Muscle of arm (tissue), 1 donor: ENCODE measurements at regions not wholly inside any gene's neighbourhood (a gene's known extent, or its start where the extent isn't known, plus 50 kb on each side); places are given as distances from the start of the nearest gene placed in this dataset.

ENCODE experiments used
- DNase-seq: peaks from one replicate; pipeline ENCODE4 v3.0.0-alpha.2; 2013

DNA sequence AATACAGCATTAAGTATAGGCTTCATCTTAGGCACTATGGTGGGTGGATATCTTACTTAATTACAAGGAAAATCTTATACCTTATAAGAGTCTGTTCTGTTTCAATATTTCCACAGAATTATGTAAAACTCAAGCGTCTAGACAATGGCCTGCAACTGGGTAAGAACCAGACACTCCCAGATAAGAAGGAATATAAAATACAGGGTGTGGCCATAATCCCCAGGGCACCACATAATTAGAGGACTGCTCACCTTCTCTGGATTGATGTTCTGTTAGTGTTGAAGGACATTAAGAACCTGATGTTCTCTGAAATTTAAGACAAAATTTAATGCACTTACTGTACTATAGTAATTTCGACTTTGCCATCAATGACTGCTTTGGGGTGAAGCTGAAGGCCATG lies 198.2 kb upstream of the ARSJ start:
- DNase-seq: no peak

DNA sequence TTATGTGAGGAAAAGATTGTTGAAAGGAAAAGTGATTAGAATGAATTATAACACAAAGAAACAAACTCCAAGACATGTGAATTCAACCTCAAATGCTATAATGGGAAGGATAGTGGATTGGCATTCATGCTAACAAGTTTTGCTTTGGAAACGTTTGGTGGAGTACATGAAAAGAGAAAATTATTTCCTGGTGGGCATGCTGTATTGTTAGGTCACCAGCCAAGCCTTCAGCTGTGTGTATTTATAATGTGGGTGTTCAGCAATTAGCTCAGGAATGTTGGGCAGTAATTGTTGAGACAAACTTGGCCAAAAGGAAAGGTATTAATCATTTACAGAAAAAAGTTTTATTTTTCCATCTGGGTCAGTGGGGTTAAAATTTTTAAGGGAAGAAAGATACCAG lies 198.9 kb upstream of the ARSJ start:
- DNase-seq: no peak

DNA sequence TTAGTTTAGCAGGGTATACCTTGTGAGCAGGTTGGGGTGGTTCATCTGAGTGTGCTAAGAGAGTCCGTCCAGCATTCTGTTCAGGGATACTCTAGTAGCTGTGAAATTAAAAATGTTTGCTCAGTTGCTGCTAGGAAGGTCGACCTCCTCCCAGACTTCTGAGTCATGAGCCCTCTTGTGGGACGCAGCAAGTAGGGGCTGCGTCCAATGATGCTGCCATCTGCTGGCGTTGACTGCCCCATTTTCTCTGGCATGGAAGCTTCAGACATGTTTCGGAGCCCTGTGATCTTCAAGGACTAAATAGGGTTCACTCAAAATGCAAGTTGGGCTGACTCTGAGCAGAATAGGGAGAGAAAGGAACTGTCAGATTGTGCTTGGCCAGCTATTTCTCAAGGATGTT lies 201.0 kb upstream of the ARSJ start:
- DNase-seq: peak; percentile 11

DNA sequence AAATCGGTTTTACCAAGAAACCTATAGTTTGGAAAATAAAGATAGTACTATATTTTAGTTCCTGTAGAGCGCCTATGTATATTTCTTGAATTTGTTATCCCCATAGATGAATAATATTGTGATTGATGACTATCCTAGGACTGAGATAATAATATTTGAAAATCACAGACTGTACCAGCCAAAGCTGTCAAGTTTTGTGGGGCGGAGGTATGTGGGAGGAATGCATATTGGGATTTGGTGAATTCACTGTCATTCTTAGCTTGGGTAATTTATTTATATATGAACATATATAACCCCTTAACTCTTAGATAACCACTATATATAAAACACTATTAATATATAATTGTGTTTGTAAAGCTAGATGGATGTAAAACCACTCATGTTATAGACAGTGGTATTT lies 205.5 kb upstream of the ARSJ start:
- no peak for DNase-seq

DNA sequence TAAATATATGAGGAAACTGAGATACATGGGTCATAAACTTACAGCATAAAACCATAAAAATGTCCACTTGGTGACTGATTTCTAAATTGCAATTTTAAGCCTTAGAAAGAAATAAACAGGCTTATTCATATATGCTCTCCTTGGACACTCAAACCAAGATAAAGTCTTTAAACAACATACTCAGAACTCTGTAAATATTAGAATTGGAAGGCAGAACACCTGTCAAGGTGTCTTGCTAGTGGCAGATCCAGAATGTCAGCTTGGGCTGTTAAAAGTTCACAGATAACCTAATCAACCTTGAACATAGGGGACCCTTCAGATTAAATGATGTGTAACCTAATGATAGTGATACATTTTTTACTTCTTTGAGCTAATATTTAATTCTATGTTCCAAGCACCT lies 208.1 kb upstream of the ARSJ start:
- DNase-seq: no peak

DNA sequence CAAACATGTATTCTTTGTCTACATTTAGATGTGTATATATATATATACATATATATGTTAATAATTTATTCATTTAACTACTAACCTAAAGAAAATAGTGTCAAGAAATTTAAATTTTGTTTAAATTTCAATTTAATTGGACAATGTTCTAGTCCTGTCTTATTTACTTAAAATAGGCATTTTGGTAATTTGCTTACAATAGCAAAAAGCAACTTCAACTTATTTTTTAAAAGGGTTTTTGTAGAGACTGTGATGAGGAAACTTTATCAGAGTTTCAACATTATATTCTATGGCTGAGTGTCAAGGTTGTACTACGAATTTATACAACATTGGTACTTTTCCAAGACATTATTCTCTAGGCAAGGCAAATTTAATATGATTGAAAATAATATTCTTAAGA lies 212.0 kb upstream of the ARSJ start:
- no peak for DNase-seq

DNA sequence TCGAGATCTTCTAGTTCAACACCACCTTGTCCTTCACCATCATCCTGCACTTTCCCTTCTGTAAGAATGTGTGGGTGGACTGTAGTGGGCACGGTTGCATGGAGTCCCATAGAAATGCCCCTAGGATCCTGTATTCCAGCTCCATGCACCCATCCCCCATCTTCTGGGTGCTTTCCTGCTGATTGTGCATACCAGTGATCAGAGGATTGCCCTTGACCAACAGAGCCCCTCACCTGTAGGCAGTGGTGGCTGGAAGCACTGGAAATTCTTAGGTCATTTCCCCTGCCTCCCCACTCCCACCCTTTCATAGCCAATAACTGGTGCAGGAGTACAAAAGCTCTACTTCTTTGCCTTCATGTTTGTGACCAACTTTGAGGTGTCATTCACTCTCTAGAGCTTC lies 213.4 kb upstream of the ARSJ start:
- DNase-seq: no peak

DNA sequence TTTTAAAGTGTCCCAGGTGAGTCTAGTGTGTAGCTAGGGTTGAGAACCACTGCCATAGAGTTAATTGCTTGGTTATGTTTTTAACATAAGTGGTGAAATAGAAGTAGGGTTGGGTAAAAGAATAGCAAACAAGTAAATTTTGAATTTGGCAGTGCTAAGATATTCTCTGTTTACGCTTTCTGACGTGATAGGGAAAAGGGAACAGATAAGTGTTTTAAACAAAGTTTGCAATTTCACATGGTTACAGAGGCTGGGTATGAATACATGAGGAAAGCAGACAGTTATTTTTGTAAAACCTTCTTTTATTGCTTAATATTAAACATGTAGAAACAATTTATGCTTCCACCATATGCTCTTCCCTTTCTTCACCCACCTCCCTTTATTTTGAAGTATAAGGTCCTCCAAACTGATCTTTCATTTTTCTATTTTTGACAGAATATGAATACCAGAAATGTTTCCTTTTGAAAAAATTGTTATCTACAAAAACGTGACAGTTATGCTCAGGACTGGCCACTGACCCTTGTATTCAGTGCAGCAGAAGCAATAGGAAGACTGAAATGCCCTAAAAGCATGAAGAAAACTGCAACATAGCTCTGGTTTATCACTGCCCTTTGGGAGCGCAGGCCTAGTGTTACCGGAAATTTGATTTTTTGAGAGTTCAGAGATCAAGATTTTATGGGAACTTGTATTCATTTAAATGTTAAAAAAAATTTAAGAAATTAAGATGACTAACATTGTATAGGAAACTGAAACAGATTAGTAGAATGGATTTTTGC lies 214.4 kb upstream of the ARSJ start:
- no peak for DNase-seq

DNA sequence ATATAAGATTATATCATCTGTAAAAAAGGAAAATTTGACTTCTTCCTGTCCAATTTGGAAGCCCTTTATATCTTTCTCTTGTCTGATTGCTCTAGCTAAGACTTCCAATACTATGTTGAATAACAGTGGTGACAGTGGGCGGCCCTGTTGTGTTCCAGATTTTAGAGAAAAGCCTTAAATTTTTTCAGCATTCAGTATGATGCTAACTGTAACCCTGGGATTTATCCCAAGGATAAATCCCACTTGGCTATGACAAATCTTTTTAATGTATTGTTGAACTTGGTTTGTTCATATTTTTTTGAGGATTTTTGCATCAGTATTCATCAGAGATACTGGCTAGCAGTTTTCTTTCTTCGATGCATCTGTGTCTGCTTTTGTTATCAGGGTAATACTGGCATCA lies 217.2 kb upstream of the ARSJ start:
- DNase-seq: peak; percentile 15

DNA sequence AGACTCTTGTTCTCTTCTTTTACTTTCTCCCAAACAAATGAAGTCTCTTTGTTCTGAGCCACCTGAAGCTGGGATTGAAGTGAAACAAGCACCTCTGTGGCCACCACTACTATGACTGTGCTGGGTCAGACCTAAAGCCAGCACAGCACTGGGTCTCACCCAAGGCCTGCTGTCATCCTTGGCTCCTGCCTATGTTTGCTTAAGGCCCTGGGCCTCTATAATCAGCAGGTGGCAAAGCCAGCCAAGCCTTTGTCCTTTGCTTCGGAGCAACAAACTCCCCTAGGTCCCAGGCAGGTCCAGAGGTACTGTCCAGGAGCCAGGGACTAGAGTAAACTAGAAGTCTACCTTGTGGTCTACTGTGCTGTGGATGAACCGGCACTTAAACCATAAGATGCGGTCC lies 220.6 kb upstream of the ARSJ start:
- no peak for DNase-seq

DNA sequence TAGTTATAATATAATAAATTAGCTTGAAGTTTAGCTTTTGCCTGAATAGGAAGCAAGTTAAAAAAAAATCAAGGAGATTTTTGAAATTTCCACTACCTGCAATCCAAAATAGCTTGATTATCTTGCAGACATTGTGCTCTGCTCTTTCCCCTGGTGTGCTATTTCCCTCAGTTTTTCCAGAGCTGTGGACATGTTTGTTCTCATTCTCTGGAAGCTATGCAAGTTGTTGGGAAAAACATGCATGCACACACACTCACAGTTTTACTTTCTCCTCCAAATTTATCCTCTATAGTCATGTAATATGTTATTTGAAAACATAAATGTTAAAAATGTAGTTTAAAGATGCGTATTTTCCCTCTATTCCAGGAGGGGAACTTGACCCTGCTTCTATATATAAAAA lies 225.8 kb upstream of the ARSJ start:
- peak; percentile 41 for DNase-seq

DNA sequence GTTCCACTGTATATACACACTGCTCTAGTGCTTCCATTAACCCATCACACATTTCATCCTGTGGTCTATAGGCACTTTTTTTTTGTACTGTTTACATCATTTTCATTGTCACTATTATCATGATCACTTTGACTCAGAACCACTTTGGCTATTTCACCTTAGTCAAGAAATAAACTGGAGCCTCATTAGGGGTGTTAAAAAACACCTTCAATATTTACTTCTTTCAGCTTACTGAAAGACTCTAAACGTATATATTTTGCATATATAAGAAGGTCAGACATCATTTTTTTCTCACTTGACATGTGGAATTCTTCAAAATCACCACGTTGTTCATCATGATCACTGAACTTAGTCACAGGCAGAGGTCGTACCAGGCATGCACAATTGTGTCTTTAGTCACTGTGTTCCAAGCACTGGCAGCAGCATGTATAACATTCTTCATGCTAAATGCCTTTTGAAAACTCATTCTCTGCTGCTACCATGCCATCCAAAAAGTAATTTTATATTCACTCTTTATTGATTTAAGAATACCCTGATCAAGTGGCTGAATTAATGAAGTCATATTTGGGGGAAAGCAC lies 229.2 kb upstream of the ARSJ start:
- peak; percentile 5 for DNase-seq

DNA sequence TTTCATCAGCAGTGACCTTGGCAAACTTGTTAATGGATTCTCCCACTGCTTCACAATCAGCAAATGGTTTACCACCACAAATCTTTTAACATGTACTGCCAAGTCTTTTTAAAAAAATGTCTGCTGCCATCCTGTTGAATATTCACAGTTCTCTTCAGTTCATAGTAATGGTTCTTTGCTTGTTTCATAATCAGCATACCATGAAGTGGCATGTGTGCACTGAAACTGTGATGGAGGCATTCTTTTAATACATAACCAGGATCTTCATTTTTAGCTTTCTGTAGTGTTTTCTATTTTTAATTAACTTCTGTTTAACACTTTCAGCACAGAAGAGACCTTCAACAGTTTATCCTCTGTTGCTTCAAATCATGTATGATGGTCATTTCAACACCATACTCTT lies 230.1 kb upstream of the ARSJ start:
- DNase-seq: no peak

DNA sequence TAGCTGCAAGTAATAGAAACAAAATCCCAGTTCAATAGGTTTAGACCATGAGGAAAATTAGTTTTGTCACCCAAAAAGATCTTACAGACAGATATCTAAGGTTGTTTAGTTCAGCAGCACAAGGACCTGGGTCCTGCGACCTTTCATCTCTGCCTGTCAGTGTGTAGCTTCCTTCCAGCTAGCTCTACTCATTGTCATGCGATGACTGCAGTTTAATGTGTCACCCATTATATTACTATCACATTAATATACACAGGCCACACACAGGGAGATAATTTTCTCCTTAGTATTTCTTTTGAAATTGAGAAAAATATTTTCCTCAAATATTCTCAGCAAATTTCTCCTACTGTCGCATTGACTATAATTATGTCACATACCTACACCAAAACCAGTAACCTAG lies 232.1 kb upstream of the ARSJ start:
- no peak for DNase-seq

DNA sequence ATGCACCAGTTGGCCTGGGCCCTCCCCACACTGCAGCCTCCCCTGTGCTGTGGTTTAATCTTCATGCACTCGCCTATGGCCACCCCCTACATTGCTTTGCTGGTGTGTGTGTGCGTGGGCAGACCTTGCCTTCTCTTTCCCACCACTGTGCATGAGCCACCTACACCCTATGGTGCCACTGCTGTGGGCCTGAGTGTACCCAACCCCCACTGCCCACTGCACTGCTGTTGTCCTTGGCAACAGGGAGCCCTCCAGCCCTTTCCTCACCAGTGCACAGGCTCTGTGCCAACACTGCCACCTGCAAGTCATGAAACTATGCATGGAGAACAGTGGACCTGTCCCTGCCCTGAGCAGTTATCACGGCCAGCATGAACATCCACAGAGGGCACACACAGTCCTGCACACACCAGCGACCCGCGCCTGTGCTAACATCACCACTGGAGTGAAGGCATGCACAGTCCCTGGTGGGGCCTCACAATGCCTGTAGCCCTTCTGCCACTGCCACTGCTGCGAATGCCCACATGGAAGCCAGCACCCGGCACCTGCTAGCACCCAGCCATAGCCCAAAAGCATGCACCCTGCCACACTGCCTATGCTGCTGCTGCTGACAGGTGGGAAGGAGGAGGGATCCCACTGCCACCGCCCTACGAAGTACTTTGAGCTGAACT lies 237.8 kb upstream of the ARSJ start:
- DNase-seq: no peak

DNA sequence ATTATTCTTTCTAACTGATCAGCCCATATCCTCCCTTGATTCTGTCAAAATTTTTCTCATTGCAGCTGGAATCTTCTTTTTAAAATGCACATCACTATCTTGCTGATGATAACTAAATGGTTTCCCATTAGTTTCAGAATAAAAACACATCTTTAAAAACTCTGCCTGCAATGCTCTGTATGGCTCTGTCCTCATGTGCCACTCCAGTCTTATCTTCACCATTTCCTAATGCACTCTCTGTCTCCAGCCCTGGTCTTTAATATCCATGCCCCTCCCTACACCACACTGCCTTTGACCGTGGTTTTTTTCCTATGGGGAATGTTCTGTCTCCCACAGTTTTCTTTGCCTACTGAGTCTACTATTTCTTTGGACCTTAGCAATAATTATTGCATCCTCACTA lies 244.1 kb upstream of the ARSJ start:
- DNase-seq: no peak

DNA sequence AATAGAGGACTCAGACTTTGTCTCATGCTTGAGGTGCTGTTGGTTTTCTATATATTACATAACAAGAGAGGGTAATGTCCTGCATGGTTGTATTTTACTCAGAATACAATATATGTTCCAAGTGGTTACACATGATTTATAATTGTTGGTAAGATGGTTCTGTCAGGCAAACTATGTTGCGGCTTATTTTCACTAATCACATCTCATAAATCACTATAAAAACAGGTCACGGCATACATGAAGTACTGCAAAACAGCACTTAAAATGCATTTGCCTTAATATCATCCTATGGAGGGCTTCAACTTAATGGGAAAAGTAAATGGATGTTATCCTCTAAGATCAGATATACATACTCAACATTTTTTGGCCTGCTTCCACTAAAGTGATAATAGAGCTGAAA lies 246.0 kb upstream of the ARSJ start:
- DNase-seq: no peak

DNA sequence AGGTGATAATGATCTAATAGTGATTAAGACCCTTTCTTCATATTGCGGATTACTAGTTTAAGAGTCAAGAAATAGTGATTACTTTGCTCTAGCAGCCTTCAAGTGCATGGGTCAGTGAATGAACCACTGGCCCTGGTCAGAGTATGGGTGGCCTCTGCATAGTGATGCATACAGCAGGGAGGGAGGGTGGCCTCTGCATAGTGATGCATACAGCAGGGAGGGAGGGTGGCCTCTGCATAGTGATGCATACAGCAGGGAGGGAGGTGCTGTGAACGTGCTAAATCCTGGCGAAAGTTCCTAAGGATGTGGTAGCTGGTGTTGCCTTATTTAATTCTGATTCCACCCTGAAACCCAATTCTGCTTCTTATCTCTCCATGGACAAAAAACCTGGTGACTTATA lies 246.7 kb upstream of the ARSJ start:
- no peak for DNase-seq

DNA sequence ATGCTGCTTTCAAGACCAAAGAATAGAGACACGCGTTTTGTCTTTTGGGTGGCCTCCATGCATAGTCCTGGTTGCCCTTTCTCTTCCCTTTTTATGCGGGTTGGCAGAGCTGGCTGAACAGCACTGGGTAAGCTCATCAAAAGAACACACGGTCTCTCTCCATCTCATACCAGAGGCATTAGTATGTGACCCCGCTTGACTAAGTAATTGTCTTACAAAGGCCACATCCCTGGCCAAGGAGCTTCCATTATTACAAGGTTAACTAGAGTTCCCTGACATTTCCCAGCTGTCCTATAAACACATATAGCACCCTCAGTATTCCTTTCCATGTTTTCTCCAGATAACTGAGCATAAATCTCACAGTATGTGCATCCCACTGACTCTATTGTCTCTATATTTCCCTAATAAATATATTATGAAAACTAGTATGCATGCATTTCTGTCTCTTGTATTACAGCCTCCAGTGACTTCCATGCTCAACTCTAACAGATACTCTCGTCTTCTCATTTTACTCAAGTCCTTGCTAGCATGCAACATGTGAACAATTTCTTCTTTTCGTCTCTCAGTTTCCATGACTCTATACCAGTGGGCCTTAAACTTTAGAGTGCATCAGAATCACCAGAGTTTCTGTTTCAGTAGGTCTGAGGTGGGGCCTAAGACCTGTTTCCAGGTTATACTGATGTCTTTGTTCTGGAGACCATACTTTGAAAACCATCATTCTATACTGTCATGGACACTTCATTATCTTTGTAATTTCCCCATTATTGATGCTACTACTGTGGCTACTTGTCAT lies 247.7 kb upstream of the ARSJ start:
- DNase-seq: no peak

DNA sequence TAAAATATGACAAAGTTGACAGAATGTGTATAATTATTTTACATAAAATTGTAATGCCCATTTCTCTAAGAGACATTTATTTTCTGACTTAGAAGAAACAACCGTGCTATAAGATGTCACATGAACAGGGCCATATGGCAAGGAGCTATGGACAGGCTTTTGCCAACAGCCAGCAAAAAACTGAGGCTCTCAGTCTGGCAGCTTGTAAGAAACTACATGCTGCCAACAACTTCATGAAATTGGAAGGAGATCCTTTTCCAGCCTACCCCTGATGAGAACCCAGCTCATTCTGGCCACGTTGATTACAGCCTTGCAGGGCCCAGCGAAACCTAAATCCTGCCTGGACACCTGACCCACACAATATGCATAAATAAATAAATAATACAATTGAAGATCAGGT lies 250.3 kb upstream of the ARSJ start:
- DNase-seq: peak; percentile 7

DNA sequence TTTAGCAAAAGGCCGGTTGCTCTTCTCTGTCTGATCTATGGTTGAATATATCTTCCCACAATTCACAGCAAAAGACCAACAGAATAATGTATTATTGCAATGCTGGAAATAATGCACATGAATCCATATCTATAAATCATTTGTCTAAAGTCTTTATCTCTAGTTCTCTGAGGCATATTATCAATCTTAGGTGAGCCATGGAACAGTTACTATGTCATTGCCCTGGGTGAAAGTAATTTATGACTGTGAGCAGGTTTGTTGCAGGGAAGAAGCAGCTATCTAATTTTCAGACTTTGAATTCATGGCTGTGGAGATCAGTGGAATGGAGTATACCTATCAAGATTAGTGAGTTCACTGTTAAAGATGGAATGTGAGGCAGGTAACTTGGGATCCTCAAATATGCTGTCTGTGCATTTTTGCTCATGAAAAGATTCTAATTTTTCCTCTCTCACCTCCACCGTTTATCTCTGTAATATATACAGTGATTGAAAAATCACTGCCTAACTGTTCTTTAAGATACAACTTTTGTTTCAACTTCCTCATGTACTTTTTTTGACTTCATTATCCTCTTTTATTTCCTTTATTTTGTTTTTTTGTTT lies 256.8 kb upstream of the ARSJ start:
- DNase-seq: no peak

DNA sequence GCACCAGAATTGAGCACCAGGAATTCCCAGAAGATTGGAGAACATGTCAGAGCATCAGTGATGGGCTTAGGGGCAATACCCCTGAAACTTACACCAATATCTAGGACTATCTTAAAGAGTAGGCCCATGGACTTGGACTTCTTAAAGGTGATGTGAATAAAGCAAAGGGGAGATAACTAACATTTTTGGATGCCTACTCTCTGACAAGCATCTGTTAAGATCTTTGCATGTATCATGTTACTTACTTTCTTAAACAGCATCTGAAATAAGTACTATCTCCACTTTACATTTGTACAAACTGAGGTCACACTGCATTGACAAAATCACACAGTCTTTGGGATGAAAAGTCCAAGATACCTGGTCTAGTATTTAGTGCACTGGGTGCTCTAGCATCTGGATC lies 258.6 kb upstream of the ARSJ start:
- no peak for DNase-seq
